ENCODE measurements at regions not wholly inside any gene's neighbourhood (a gene's known extent, or its start where the extent isn't known, plus 50 kb on each side); places are given as distances from the start of the nearest gene placed in this dataset.
"Not testable (repeated sequence)": the region's sequence is repeated elsewhere in the genome, so short reads cannot be mapped to it uniquely, and the experiment has no call there.

- TF ChIP-seq, protein P1, sequence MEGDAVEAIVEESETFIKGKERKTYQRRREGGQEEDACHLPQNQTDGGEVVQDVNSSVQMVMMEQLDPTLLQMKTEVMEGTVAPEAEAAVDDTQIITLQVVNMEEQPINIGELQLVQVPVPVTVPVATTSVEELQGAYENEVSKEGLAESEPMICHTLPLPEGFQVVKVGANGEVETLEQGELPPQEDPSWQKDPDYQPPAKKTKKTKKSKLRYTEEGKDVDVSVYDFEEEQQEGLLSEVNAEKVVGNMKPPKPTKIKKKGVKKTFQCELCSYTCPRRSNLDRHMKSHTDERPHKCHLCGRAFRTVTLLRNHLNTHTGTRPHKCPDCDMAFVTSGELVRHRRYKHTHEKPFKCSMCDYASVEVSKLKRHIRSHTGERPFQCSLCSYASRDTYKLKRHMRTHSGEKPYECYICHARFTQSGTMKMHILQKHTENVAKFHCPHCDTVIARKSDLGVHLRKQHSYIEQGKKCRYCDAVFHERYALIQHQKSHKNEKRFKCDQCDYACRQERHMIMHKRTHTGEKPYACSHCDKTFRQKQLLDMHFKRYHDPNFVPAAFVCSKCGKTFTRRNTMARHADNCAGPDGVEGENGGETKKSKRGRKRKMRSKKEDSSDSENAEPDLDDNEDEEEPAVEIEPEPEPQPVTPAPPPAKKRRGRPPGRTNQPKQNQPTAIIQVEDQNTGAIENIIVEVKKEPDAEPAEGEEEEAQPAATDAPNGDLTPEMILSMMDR (IDR thresholded peaks at IDR 0.05; ENCODE audit: low read depth, low read length), result no peak
- Histone ChIP-seq H3K9me3 (ENCODE audit: severe bottlenecking) (no peaks in the 10 kb centered on the region), H3K27ac (no peak overlapping the region), H3K27me3 (ENCODE audit: insufficient read depth, low read depth, severe bottlenecking) (no peaks in the 10 kb centered on the region), H3K4me3 (ENCODE audit: low read depth, low read length) (no peak overlapping the region), H3K36me3 (no peaks in the 10 kb centered on the region)
- no peak for DNase-seq
These were observed 268.5 kb downstream of the SH3BP4 start for GRCh38 chr2:235220331-235220730.

DNA sequence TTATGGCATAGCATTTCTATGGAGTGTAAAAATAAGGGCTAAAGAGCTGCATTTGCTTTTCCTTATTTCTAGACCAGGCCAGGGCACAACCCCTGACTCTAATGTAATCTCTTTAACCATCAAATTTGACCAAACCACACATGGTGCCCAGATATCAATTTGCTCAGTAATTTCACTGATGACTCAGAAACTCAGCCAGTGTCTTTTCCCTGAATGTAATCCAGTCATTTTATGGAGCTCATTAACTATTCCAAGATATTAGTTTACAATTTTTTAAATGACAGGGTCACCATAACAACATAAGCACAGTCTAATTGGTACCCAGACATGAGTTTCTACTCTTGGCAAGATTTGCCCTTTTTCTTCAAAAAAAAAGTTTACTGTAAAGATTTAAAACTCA lies 270.8 kb upstream of the AGAP1 start:
- Histone ChIP-seq H3K9me3 (ENCODE audit: severe bottlenecking) (no peaks in the 10 kb centered on the region), H3K36me3 (no peaks in the 10 kb centered on the region), H3K27me3 (ENCODE audit: insufficient read depth, low read depth, severe bottlenecking) (no peaks in the 10 kb centered on the region), H3K4me3 (ENCODE audit: low read depth, low read length) (no peak overlapping the region), H3K27ac (no peak overlapping the region)
- TF ChIP-seq, protein P1 (IDR thresholded peaks at IDR 0.05; ENCODE audit: low read depth, low read length), result no peak
- no peak for DNase-seq

DNA sequence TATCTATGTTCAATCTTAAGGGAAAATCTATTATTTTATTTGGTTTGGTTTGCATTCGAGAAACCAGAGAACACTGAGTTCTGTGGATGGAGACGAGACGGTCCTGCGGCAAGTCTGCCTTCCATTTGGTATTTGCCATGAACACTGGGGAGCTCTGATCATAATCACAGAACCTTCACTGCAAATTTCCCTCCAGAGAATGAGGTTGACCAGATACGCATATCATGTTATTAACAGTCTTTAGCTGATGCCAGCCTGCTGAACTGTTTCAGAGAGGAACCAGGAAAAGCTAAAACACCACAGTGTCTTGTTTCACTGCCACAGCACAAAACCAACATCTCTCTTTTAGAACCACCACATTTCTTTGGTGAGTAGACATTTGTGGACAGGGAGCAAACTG lies 269.4 kb upstream of the AGAP1 start:
- DNase-seq, result no peak
- TF ChIP-seq, protein P1 (IDR thresholded peaks at IDR 0.05; ENCODE audit: low read depth, low read length), result no peak
- no peaks in the 10 kb centered on the region for H3K27me3 ChIP-seq (ENCODE audit: insufficient read depth, low read depth, severe bottlenecking)
- no peak overlapping the region for H3K4me3 ChIP-seq (ENCODE audit: low read depth, low read length)
- H3K27ac ChIP-seq, result no peak overlapping the region
- no peaks in the 10 kb centered on the region for H3K36me3 ChIP-seq
- H3K9me3 ChIP-seq (ENCODE audit: severe bottlenecking), result no peaks in the 10 kb centered on the region

- TF ChIP-seq, protein P1 (IDR thresholded peaks at IDR 0.05; ENCODE audit: low read depth, low read length), result no peak
- H3K27me3 ChIP-seq (ENCODE audit: insufficient read depth, low read depth, severe bottlenecking), result no peaks in the 10 kb centered on the region
- H3K27ac ChIP-seq, result no peak overlapping the region
- H3K9me3 ChIP-seq (ENCODE audit: severe bottlenecking), result no peaks in the 10 kb centered on the region
- no peak overlapping the region for H3K4me3 ChIP-seq (ENCODE audit: low read depth, low read length)
- no peak for DNase-seq
- no peaks in the 10 kb centered on the region for H3K36me3 ChIP-seq
These were observed 268.6 kb upstream of the AGAP1 start for GRCh38 chr2:235225261-235225660.

DNA sequence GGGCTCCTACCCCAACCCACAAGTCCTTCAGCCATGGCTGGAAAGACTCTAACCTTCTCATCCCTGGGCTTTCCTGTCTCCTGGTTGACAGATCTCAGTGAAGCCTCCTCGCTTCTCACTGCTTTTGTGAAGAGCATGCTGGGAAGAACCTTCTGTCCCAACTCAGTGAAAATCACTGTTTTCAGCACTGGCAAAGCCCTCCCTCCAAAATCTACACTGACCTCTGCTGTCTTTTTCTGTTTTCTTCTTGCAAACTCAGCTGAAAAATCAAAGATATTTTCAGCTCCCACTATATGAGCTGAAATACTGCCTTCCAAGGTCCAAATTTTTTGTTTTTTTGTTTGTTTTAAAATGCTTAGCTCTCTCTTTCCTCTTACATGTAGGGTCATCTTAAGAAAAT lies 266.3 kb upstream of the AGAP1 start:
- Histone ChIP-seq H3K36me3 (no peaks in the 10 kb centered on the region), H3K27ac (no peak overlapping the region), H3K27me3 (ENCODE audit: insufficient read depth, low read depth, severe bottlenecking) (no peaks in the 10 kb centered on the region), H3K4me3 (ENCODE audit: low read depth, low read length) (no peak overlapping the region), H3K9me3 (ENCODE audit: severe bottlenecking) (no peaks in the 10 kb centered on the region)
- TF ChIP-seq, protein P1 (IDR thresholded peaks at IDR 0.05; ENCODE audit: low read depth, low read length), result no peak
- no peak for DNase-seq

DNA sequence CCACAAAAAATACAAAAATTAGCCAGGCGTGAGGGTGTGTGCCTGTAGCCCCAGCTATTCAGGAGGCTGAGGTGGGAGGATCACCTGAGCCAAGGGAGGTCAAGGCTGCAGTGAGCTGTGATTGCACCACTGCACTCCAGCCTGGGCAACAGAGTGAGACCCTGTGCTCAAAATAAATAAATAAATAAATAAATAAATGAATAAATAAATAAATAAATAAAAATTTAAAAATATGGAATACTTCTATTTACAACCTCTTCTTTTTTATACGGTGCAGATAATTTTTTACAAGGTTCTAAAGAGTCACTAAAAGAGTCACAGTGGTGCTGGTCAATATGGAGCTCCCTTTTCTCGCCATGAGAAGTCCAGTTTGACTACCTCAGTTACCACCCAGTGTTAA lies 265.4 kb upstream of the AGAP1 start:
- not testable (repeated sequence) for H3K4me3 ChIP-seq (ENCODE audit: low read depth, low read length); H3K27ac ChIP-seq; H3K27me3 ChIP-seq (ENCODE audit: insufficient read depth, low read depth, severe bottlenecking); H3K36me3 ChIP-seq; DNase-seq; H3K9me3 ChIP-seq (ENCODE audit: severe bottlenecking)

Data from WERI-Rb-1 (cell line).